ENCODE measurements at regions not wholly inside any gene's neighbourhood (a gene's known extent, or its start where the extent isn't known, plus 50 kb on each side); places are given as distances from the start of the nearest gene placed in this dataset.

GRCh38 chr6:21831521-21832291, 238.2 kb downstream of the SOX4 start:
- H3K36me3 ChIP-seq (ENCODE audit: control insufficient read depth in 1 of 2, insufficient read depth in 2 of 2, low read length in 1 of 2): no peaks in the 10 kb centered on the region
- peaks cover 1% of the 10 kb centered on the region for H3K9me3 ChIP-seq (ENCODE audit: control insufficient read depth, low read length)
- ATAC-seq (ENCODE audit: low FRiP score): no peak
- no peak overlapping the region for H3K27ac ChIP-seq (ENCODE audit: low read depth in 1 of 2, low read length in 2 of 2)
- no peaks in the 10 kb centered on the region for H3K27me3 ChIP-seq (ENCODE audit: control insufficient read depth in 1 of 2, insufficient read depth in 2 of 2, low read length in 1 of 2)
- no peak overlapping the region for H3K4me3 ChIP-seq (ENCODE audit: low read length in 2 of 2)
- intact Hi-C loops (cut with DNase I): no loop called here
- no peak for DNase-seq
- H3K4me1 ChIP-seq (ENCODE audit: control insufficient read depth in 1 of 2, insufficient read depth in 2 of 2, low read length in 2 of 2): peaks cover 1 to 3% of the 10 kb centered on the region in 2 donors
- 49 to 62% methylated on average over 8 of the region's 8 CpGs for WGBS, 2 donors

- intact Hi-C loops (cut with DNase I): no loop called here
- H3K27ac ChIP-seq (ENCODE audit: low read depth in 1 of 2, low read length in 2 of 2): no peak overlapping the region
- no peak for DNase-seq
- ATAC-seq (ENCODE audit: low FRiP score): no peak
- peaks cover 0 to 3% of the 10 kb centered on the region in 2 donors for H3K4me1 ChIP-seq (ENCODE audit: control insufficient read depth in 1 of 2, insufficient read depth in 2 of 2, low read length in 2 of 2)
- no peaks in the 10 kb centered on the region for H3K36me3 ChIP-seq (ENCODE audit: control insufficient read depth in 1 of 2, insufficient read depth in 2 of 2, low read length in 1 of 2)
- no peaks in the 10 kb centered on the region for H3K27me3 ChIP-seq (ENCODE audit: control insufficient read depth in 1 of 2, insufficient read depth in 2 of 2, low read length in 1 of 2)
- WGBS, 2 donors: 60 to 80% methylated on average over 7 of the region's 7 CpGs
- no peaks in the 10 kb centered on the region for H3K9me3 ChIP-seq (ENCODE audit: control insufficient read depth, low read length)
- H3K4me3 ChIP-seq (ENCODE audit: low read length in 2 of 2): no peak overlapping the region
Measured at GRCh38 chr6:21836277-21836676, 242.7 kb downstream of the SOX4 start.

GRCh38 chr6:21836772-21837425, 243.3 kb downstream of the SOX4 start:
- 84 to 85% methylated on average over 6 of the region's 6 CpGs for WGBS, 2 donors
- no peaks in the 10 kb centered on the region for H3K9me3 ChIP-seq (ENCODE audit: control insufficient read depth, low read length)
- H3K27me3 ChIP-seq (ENCODE audit: control insufficient read depth in 1 of 2, insufficient read depth in 2 of 2, low read length in 1 of 2): no peaks in the 10 kb centered on the region
- H3K4me1 ChIP-seq (ENCODE audit: control insufficient read depth in 1 of 2, insufficient read depth in 2 of 2, low read length in 2 of 2): peaks cover 0 to 1% of the 10 kb centered on the region in 2 donors
- no peaks in the 10 kb centered on the region for H3K36me3 ChIP-seq (ENCODE audit: control insufficient read depth in 1 of 2, insufficient read depth in 2 of 2, low read length in 1 of 2)
- DNase-seq (no peak), ATAC-seq (ENCODE audit: low FRiP score) (no peak)
- no peak overlapping the region for H3K4me3 ChIP-seq (ENCODE audit: low read length in 2 of 2)
- intact Hi-C loops (cut with DNase I): no loop called here
- no peak overlapping the region for H3K27ac ChIP-seq (ENCODE audit: low read depth in 1 of 2, low read length in 2 of 2)

- no peaks in the 10 kb centered on the region for H3K27me3 ChIP-seq (ENCODE audit: control insufficient read depth in 1 of 2, insufficient read depth in 2 of 2, low read length in 1 of 2)
- H3K9me3 ChIP-seq (ENCODE audit: control insufficient read depth, low read length): no peaks in the 10 kb centered on the region
- WGBS, 2 donors: 58% methylated on average over 2 of the region's 2 CpGs
- no peak for DNase-seq
- H3K4me1 ChIP-seq (ENCODE audit: control insufficient read depth in 1 of 2, insufficient read depth in 2 of 2, low read length in 2 of 2): peaks cover 0 to 1% of the 10 kb centered on the region in 2 donors
- H3K4me3 ChIP-seq (ENCODE audit: low read length in 2 of 2): no peak overlapping the region
- intact Hi-C loops (cut with DNase I): no loop called here
- H3K27ac ChIP-seq (ENCODE audit: low read depth in 1 of 2, low read length in 2 of 2): no peak overlapping the region
- no peak for ATAC-seq (ENCODE audit: low FRiP score)
- no peaks in the 10 kb centered on the region for H3K36me3 ChIP-seq (ENCODE audit: control insufficient read depth in 1 of 2, insufficient read depth in 2 of 2, low read length in 1 of 2)
Measured at GRCh38 chr6:21840428-21840827, 246.9 kb downstream of the SOX4 start.

GRCh38 chr6:21842875-21843645, 249.5 kb downstream of the SOX4 start:
- no peak overlapping the region for H3K4me3 ChIP-seq (ENCODE audit: low read length in 2 of 2)
- H3K4me1 ChIP-seq (ENCODE audit: control insufficient read depth in 1 of 2, insufficient read depth in 2 of 2, low read length in 2 of 2): peaks cover 0 to 2% of the 10 kb centered on the region in 2 donors
- intact Hi-C loops (cut with DNase I): no loop called here
- H3K36me3 ChIP-seq (ENCODE audit: control insufficient read depth in 1 of 2, insufficient read depth in 2 of 2, low read length in 1 of 2): no peaks in the 10 kb centered on the region
- 12 to 20% methylated on average over 1 of the region's 1 CpG for WGBS, 2 donors
- no peaks in the 10 kb centered on the region for H3K27me3 ChIP-seq (ENCODE audit: control insufficient read depth in 1 of 2, insufficient read depth in 2 of 2, low read length in 1 of 2)
- ATAC-seq (ENCODE audit: low FRiP score) (no peak), DNase-seq (no peak)
- H3K27ac ChIP-seq (ENCODE audit: low read depth in 1 of 2, low read length in 2 of 2): no peak overlapping the region
- H3K9me3 ChIP-seq (ENCODE audit: control insufficient read depth, low read length): no peaks in the 10 kb centered on the region

GRCh38 chr6:21844120-21844917, 250.8 kb downstream of the SOX4 start:
- DNase-seq (no peak), ATAC-seq (ENCODE audit: low FRiP score) (no peak)
- Histone ChIP-seq H3K4me3 (ENCODE audit: low read length in 2 of 2) (no peak overlapping the region), H3K27ac (ENCODE audit: low read depth in 1 of 2, low read length in 2 of 2) (no peak overlapping the region), H3K9me3 (ENCODE audit: control insufficient read depth, low read length) (no peaks in the 10 kb centered on the region), H3K4me1 (ENCODE audit: control insufficient read depth in 1 of 2, insufficient read depth in 2 of 2, low read length in 2 of 2) (peaks cover 0 to 2% of the 10 kb centered on the region in 2 donors), H3K36me3 (ENCODE audit: control insufficient read depth in 1 of 2, insufficient read depth in 2 of 2, low read length in 1 of 2) (no peaks in the 10 kb centered on the region), H3K27me3 (ENCODE audit: control insufficient read depth in 1 of 2, insufficient read depth in 2 of 2, low read length in 1 of 2) (no peaks in the 10 kb centered on the region)
- intact Hi-C loops (cut with DNase I): no loop called here
- 89 to 91% methylated on average over 10 of the region's 10 CpGs for WGBS, 2 donors

GRCh38 chr6:21845018-21845417, 251.5 kb downstream of the SOX4 start:
- intact Hi-C loops (cut with DNase I): no loop called here
- 75 to 79% methylated on average over 3 of the region's 3 CpGs for WGBS, 2 donors
- Histone ChIP-seq H3K4me3 (ENCODE audit: low read length in 2 of 2) (no peak overlapping the region), H3K9me3 (ENCODE audit: control insufficient read depth, low read length) (no peaks in the 10 kb centered on the region), H3K36me3 (ENCODE audit: control insufficient read depth in 1 of 2, insufficient read depth in 2 of 2, low read length in 1 of 2) (no peaks in the 10 kb centered on the region), H3K4me1 (ENCODE audit: control insufficient read depth in 1 of 2, insufficient read depth in 2 of 2, low read length in 2 of 2) (peaks cover 0 to 2% of the 10 kb centered on the region in 2 donors), H3K27ac (ENCODE audit: low read depth in 1 of 2, low read length in 2 of 2) (no peak overlapping the region), H3K27me3 (ENCODE audit: control insufficient read depth in 1 of 2, insufficient read depth in 2 of 2, low read length in 1 of 2) (no peaks in the 10 kb centered on the region)
- DNase-seq: no peak
- no peak for ATAC-seq (ENCODE audit: low FRiP score)

- H3K9me3 ChIP-seq (ENCODE audit: control insufficient read depth, low read length): no peaks in the 10 kb centered on the region
- H3K27ac ChIP-seq (ENCODE audit: low read depth in 1 of 2, low read length in 2 of 2): no peak overlapping the region
- H3K4me3 ChIP-seq (ENCODE audit: low read length in 2 of 2): no peak overlapping the region
- 56 to 60% methylated on average over 6 of the region's 6 CpGs for WGBS, 2 donors
- H3K27me3 ChIP-seq (ENCODE audit: control insufficient read depth in 1 of 2, insufficient read depth in 2 of 2, low read length in 1 of 2): no peaks in the 10 kb centered on the region
- intact Hi-C loops (cut with DNase I): no loop called here
- DNase-seq (no peak), ATAC-seq (ENCODE audit: low FRiP score) (no peak)
- H3K36me3 ChIP-seq (ENCODE audit: control insufficient read depth in 1 of 2, insufficient read depth in 2 of 2, low read length in 1 of 2): no peaks in the 10 kb centered on the region
- peaks cover 0 to 2% of the 10 kb centered on the region in 2 donors for H3K4me1 ChIP-seq (ENCODE audit: control insufficient read depth in 1 of 2, insufficient read depth in 2 of 2, low read length in 2 of 2)
Measured at GRCh38 chr6:21845439-21846140, 252.0 kb downstream of the SOX4 start.

Measured in aorta (tissue), 5 donors.